SK-N-SH (cell line): ENCODE measurements at regions not wholly inside any gene's neighbourhood (a gene's known extent, or its start where the extent isn't known, plus 50 kb on each side); places are given as distances from the start of the nearest gene placed in this dataset.
A peak's percentile ranks its signal among the peaks of the same experiment; 100 is the strongest.

Source experiments
- CTCF ChIA-PET: fragments of 300-600, 350-600 bp; formaldehyde crosslinking; extraction: SDS; loops from one replicate; lab custom pipeline; 2021; lab: Yijun Ruan, JAX
- POLR2A ChIA-PET: fragments of 350-600 bp; sonication (Branson Sonifier 250); formaldehyde crosslinking; extraction: SDS; loops from one replicate; lab custom pipeline; 2020; ENCODE audit warnings: antibody characterized with exemption, inconsistent platforms; lab: Yijun Ruan, JAX
- DNase-seq: peaks from one replicate; pipeline ENCODE4 v3.0.0; 2012
- H2AFZ ChIP-seq: fragments of 200-600 bp; sonication (generic); 2 replicates; pipeline ENCODE4 v1.8.1; 2016; ENCODE audit warnings: antibody characterized with exemption, mild to moderate bottlenecking, low read depth
- H3F3A ChIP-seq: fragments of 200-600 bp; sonication (generic); replicated peaks from 2 replicates; pipeline ENCODE3; 2016; ENCODE audit warnings: antibody characterized with exemption, mild to moderate bottlenecking; ENCODE audit not compliant: insufficient read depth
- H3K27ac ChIP-seq, 2 experiments: fragments of 200-500 bp in 1 of 2; fragments of 200-600 bp in 1 of 2; sonication (Bioruptor generic) in 1 of 2; sonication (generic), shearing (Covaris generic) in 1 of 2; 2 replicates each; pipeline versions ENCODE4 v1.5.1 to v1.6.1; 2014 to 2016; ENCODE audit warnings: low read depth in 2 of 2, inconsistent platforms in 1 of 2, low read length in 1 of 2, mild to moderate bottlenecking in 1 of 2, mixed read lengths in 1 of 2
- H3K27me3 ChIP-seq: fragments of 200-600 bp; sonication (generic), shearing (Covaris generic); 2 replicates; pipeline ENCODE4 v1.6.1; 2016; ENCODE audit warnings: mixed run types; ENCODE audit not compliant: insufficient read depth
- H3K36me3 ChIP-seq, 2 experiments: fragments of 200-500 bp in 1 of 2; fragments of 200-600 bp in 1 of 2; sonication (Bioruptor generic) in 1 of 2; sonication (generic) in 1 of 2; replicated peaks in 1 of 2; 2 replicates each; pipeline versions ENCODE3 to v1.5.1; 2014 to 2016; ENCODE audit warnings: low read length in 1 of 2, mild to moderate bottlenecking in 1 of 2; ENCODE audit not compliant: insufficient read depth in 2 of 2, control insufficient read depth in 1 of 2
- H3K4me1 ChIP-seq, 2 experiments: fragments of 200-500 bp in 1 of 2; fragments of 200-600 bp in 1 of 2; sonication (Bioruptor generic) in 1 of 2; sonication (generic), shearing (Covaris generic) in 1 of 2; 2 replicates each; pipeline versions ENCODE4 v1.5.1 to v1.6.1; 2014 to 2016; ENCODE audit warnings: low read depth in 1 of 2, low read length in 1 of 2, mixed run types in 1 of 2; ENCODE audit not compliant: insufficient read depth in 2 of 2, control insufficient read depth in 1 of 2
- H3K4me2 ChIP-seq: fragments of 200-600 bp; sonication (generic), shearing (Covaris generic); 2 replicates; pipeline ENCODE4 v1.6.1; 2017; ENCODE audit warnings: mixed run types
- H3K4me3 ChIP-seq, 2 experiments: fragments of 200-500 bp in 1 of 2; fragments of 200-600 bp in 1 of 2; sonication (Bioruptor generic) in 1 of 2; sonication (generic), shearing (Covaris generic) in 1 of 2; 2 replicates each; pipeline versions ENCODE4 v1.5.1 to v1.8.1; 2014 to 2016; ENCODE audit warnings: low read depth in 2 of 2, inconsistent platforms in 1 of 2, low read length in 1 of 2, mild to moderate bottlenecking in 1 of 2, mixed read lengths in 1 of 2, moderate library complexity in 1 of 2
- H3K79me2 ChIP-seq: fragments of 200-600 bp; sonication (generic); 2 replicates; pipeline ENCODE4 v1.8.1; 2017; ENCODE audit warnings: mild to moderate bottlenecking; ENCODE audit not compliant: insufficient read depth
- H3K9ac ChIP-seq: fragments of 200-600 bp; sonication (generic); 2 replicates; pipeline ENCODE4 v1.6.1; 2017; ENCODE audit warnings: mixed run types
- H3K9me2 ChIP-seq: fragments of 200-600 bp; sonication (generic); 2 replicates; pipeline ENCODE4 v1.6.1; 2017; ENCODE audit warnings: mixed run types
- H3K9me3 ChIP-seq: fragments of 200-600 bp; sonication (generic); 2 replicates; pipeline ENCODE4 v1.6.1; 2017; ENCODE audit warnings: mixed run types, mild to moderate bottlenecking, moderate library complexity
- H4K20me1 ChIP-seq: fragments of 200-600 bp; sonication (generic); 2 replicates; pipeline ENCODE4 v1.6.1; 2017; ENCODE audit warnings: mild to moderate bottlenecking, mixed run types; ENCODE audit not compliant: insufficient read depth
- ELF1 ChIP-seq: IDR thresholded peaks from 2 replicates; pipeline ENCODE4 v1.4.0; 2012
- EP300 ChIP-seq, 2 experiments: IDR thresholded peaks; 2 replicates each; pipeline versions ENCODE4 v1.4.0 to v1.6.1; 2012; ENCODE audit warnings: borderline replicate concordance in 1 of 2, low read depth in 1 of 2, low read length in 1 of 2
- FOSL2 ChIP-seq: IDR thresholded peaks from 2 replicates; pipeline ENCODE4 v1.4.0; 2012; ENCODE audit warnings: low read depth, mild to moderate bottlenecking, moderate library complexity, borderline replicate concordance
- GATA2 ChIP-seq: sonication (generic); formaldehyde crosslinking; IDR thresholded peaks from 2 replicates; pipeline ENCODE4 v1.5.0; 2020; ENCODE audit warnings: mild to moderate bottlenecking, missing genetic modification reagents
- MXI1 ChIP-seq: IDR thresholded peaks from 2 replicates; pipeline ENCODE4 v1.6.1; 2012; ENCODE audit warnings: mild to moderate bottlenecking, low read depth, low read length, improper control_type of control experiment
- NFIC ChIP-seq: IDR thresholded peaks from 2 replicates; pipeline ENCODE4 v1.4.0; 2012; ENCODE audit warnings: borderline replicate concordance
- PBX3 ChIP-seq: IDR thresholded peaks from 2 replicates; pipeline ENCODE4; 2012
- POLR2AphosphoS5 ChIP-seq: IDR thresholded peaks from 2 replicates; pipeline ENCODE4 v1.6.1; 2012; ENCODE audit warnings: low read depth, low read length
- RAD21 ChIP-seq: IDR thresholded peaks from 2 replicates; pipeline ENCODE4 v1.6.1; 2012; ENCODE audit warnings: mild to moderate bottlenecking, low read length
- RCOR1 ChIP-seq: fragments of 150-350 bp; IDR thresholded peaks from 2 replicates; pipeline ENCODE4 v1.6.1; 2017; ENCODE audit warnings: antibody characterized with exemption, low read length
- REST ChIP-seq: IDR thresholded peaks from 2 replicates; pipeline ENCODE4 v1.6.1; 2012; ENCODE audit warnings: mild to moderate bottlenecking, low read depth, low read length, moderate library complexity
- RFX5 ChIP-seq: IDR thresholded peaks from 2 replicates; pipeline ENCODE4 v1.6.1; 2012; ENCODE audit warnings: mild to moderate bottlenecking, improper control_type of control experiment, low read length
- RXRA ChIP-seq: IDR thresholded peaks from 2 replicates; pipeline ENCODE4 v1.4.0; 2012; ENCODE audit warnings: low read depth, mild to moderate bottlenecking, borderline replicate concordance
- SIN3A ChIP-seq: IDR thresholded peaks from 2 replicates; pipeline ENCODE4 v1.6.1; 2012; ENCODE audit warnings: low read depth, mild to moderate bottlenecking, low read length, moderate library complexity, borderline replicate concordance
- SMC3 ChIP-seq: IDR thresholded peaks from 2 replicates; pipeline ENCODE4 v1.6.1; 2012; ENCODE audit warnings: low read depth, low read length, improper control_type of control experiment
- TEAD4 ChIP-seq: IDR thresholded peaks from 2 replicates; pipeline ENCODE4 v1.4.0; 2012; ENCODE audit warnings: mild to moderate bottlenecking, borderline replicate concordance; ENCODE audit not compliant: insufficient read depth
- YY1 ChIP-seq: IDR thresholded peaks from 2 replicates; pipeline ENCODE4 v1.4.0; 2012; ENCODE audit warnings: low read depth, mild to moderate bottlenecking
- WGBS: methylation state at CpG from one replicate; pipeline ENCODE4 v1.1.6; 2017; ENCODE audit warnings: low lambda C conversion rate; 5-methylcytosine and 5-hydroxymethylcytosine counted together
- TF ChIP-seq, protein P1 (sequence below): IDR thresholded peaks from 2 replicates; pipeline ENCODE4 v1.4.0; 2012; ENCODE audit warnings: low read depth, borderline replicate concordance
- TF ChIP-seq, protein P2 (sequence below): fragments of 150-350 bp; IDR thresholded peaks from 2 replicates; pipeline ENCODE4 v1.6.1; 2016; ENCODE audit warnings: mild to moderate bottlenecking, low read depth, low read length
- TF ChIP-seq, protein P3 (sequence below): IDR thresholded peaks from 2 replicates; pipeline ENCODE4 v1.4.0; 2012; ENCODE audit warnings: low read depth
- TF ChIP-seq, protein P4 (sequence below): IDR thresholded peaks from 2 replicates; pipeline ENCODE4 v1.4.0; 2012; ENCODE audit warnings: low read depth, borderline replicate concordance

DNA sequence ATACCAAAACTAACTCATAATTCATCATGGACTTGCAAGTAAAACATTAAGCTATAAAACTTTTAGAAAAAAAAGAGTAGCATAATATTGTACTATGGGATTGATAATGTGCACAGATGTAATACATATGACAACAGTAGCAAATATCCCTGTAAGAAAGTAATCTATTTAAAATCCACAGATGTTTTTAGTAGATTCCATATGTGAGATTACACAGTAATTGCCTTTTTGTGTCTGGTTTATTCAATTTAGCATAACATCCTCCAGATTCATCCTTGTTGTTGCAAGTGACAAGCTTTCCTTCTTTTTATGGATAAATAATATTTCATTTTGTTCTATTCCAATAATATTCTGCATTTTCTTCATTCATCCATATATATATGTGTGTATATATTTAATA lies 278.2 kb upstream of the LRRTM4 start (continued):
- TF ChIP-seq, protein P1, sequence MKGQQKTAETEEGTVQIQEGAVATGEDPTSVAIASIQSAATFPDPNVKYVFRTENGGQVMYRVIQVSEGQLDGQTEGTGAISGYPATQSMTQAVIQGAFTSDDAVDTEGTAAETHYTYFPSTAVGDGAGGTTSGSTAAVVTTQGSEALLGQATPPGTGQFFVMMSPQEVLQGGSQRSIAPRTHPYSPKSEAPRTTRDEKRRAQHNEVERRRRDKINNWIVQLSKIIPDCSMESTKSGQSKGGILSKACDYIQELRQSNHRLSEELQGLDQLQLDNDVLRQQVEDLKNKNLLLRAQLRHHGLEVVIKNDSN = no peak
- TF ChIP-seq GATA2 = peak; percentile 16; the same call in 1 of the 2 replicates

GRCh38 chr2:77807531-77808215 lies 285.5 kb upstream of the LRRTM4 start:
- no peak for TF ChIP-seq RAD21
- TF ChIP-seq, protein P2, sequence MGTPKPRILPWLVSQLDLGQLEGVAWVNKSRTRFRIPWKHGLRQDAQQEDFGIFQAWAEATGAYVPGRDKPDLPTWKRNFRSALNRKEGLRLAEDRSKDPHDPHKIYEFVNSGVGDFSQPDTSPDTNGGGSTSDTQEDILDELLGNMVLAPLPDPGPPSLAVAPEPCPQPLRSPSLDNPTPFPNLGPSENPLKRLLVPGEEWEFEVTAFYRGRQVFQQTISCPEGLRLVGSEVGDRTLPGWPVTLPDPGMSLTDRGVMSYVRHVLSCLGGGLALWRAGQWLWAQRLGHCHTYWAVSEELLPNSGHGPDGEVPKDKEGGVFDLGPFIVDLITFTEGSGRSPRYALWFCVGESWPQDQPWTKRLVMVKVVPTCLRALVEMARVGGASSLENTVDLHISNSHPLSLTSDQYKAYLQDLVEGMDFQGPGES = no peak
- TF ChIP-seq RCOR1 = no peak
- TF ChIP-seq RXRA = no peak
- TF ChIP-seq NFIC = no peak
- no peak for TF ChIP-seq SMC3
- TF ChIP-seq POLR2AphosphoS5 = no peak
- no peak for TF ChIP-seq MXI1
- no peak for TF ChIP-seq FOSL2
- TF ChIP-seq, protein P3, sequence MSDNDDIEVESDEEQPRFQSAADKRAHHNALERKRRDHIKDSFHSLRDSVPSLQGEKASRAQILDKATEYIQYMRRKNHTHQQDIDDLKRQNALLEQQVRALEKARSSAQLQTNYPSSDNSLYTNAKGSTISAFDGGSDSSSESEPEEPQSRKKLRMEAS = no peak
- TF ChIP-seq YY1 = no peak
- no peak for TF ChIP-seq SIN3A
- TF ChIP-seq PBX3 = no peak
- TF ChIP-seq EP300 (IDR thresholded peaks at IDR 0.05; ENCODE audit: borderline replicate concordance in 1 of 2, low read depth in 1 of 2, low read length in 1 of 2) = no peak
- TF ChIP-seq, protein P4, sequence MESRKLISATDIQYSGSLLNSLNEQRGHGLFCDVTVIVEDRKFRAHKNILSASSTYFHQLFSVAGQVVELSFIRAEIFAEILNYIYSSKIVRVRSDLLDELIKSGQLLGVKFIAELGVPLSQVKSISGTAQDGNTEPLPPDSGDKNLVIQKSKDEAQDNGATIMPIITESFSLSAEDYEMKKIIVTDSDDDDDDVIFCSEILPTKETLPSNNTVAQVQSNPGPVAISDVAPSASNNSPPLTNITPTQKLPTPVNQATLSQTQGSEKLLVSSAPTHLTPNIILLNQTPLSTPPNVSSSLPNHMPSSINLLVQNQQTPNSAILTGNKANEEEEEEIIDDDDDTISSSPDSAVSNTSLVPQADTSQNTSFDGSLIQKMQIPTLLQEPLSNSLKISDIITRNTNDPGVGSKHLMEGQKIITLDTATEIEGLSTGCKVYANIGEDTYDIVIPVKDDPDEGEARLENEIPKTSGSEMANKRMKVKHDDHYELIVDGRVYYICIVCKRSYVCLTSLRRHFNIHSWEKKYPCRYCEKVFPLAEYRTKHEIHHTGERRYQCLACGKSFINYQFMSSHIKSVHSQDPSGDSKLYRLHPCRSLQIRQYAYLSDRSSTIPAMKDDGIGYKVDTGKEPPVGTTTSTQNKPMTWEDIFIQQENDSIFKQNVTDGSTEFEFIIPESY = no peak
- TF ChIP-seq REST = no peak
- TF ChIP-seq ELF1 = no peak
- TF ChIP-seq, protein P1 = no peak
- TF ChIP-seq TEAD4 = no peak
- TF ChIP-seq RFX5 = no peak
- Histone ChIP-seq H3K9me3 (no peaks in the 10 kb centered on the region; the same call in 1 of the 2 replicates), H4K20me1 (no peaks in the 10 kb centered on the region), H3K27me3 (no peaks in the 10 kb centered on the region), H3F3A (no peaks in the 10 kb centered on the region), H3K79me2 (no peaks in the 10 kb centered on the region), H3K9ac (no peak overlapping the region), H3K4me3 (no peak overlapping the region), H3K27ac (no peak overlapping the region), H3K9me2 (no peaks in the 10 kb centered on the region), H3K36me3 (no peaks in the 10 kb centered on the region), H3K4me1 (no peaks in the 10 kb centered on the region), H3K4me2 (no peak overlapping the region), H2AFZ (no peak overlapping the region)
- WGBS = 34% methylated on average over 7 of the region's 7 CpGs
- CTCF ChIA-PET = no interaction called here
- POLR2A ChIA-PET = no interaction called here
- no peak for DNase-seq
